H1 (cell line): ENCODE measurements at regions not wholly inside any gene's neighbourhood (a gene's known extent, or its start where the extent isn't known, plus 50 kb on each side); places are given as distances from the start of the nearest gene placed in this dataset.

Experiments used
- CTCF ChIA-PET: fragments of 300-600 bp; sonication (Branson Sonifier 250); formaldehyde crosslinking; loops from one replicate; lab custom pipeline; 2021; ENCODE audit not compliant: partially characterized antibody; lab: Charles Lee
- POLR2A ChIA-PET: fragments of 300-600 bp; sonication (Branson Sonifier 250); formaldehyde crosslinking; loops from one replicate; lab custom pipeline; 2021; ENCODE audit warnings: inconsistent platforms; ENCODE audit not compliant: partially characterized antibody; lab: Charles Lee
- DNase-seq, 2 experiments: peaks; one replicate each; pipeline versions ENCODE4 v3.0.0 to v3.0.0-alpha.2; 2010 to 2022; ENCODE audit warnings: low spot score in 2 of 2, low read depth in 1 of 2, mixed read lengths in 1 of 2
- FAIRE-seq: peaks from 2 replicates; lab custom pipeline; 2011; peaks lifted over from hg19 to GRCh38; lab: Jason Lieb, UNC
- H2AFZ ChIP-seq: 2 replicates; pipeline ENCODE4 v1.8.1; 2012; ENCODE audit warnings: low read length, inconsistent platforms
- H2AK5ac ChIP-seq: 2 replicates; pipeline ENCODE4 v1.6.1; 2013; ENCODE audit warnings: low read depth, low read length
- H2BK120ac ChIP-seq: replicated peaks from 2 replicates; pipeline ENCODE3; 2013; ENCODE audit warnings: low read depth, low read length, inconsistent platforms
- H2BK12ac ChIP-seq: 2 replicates; pipeline ENCODE4 v1.6.1; 2013; ENCODE audit warnings: low read depth, low read length
- H2BK15ac ChIP-seq: 2 replicates; pipeline ENCODE4 v1.6.1; 2013; ENCODE audit warnings: low read length
- H2BK20ac ChIP-seq: 2 replicates; pipeline ENCODE4 v1.6.1; 2013; ENCODE audit warnings: low read length
- H2BK5ac ChIP-seq: 2 replicates; pipeline ENCODE4 v1.6.1; 2013; ENCODE audit warnings: low read depth, low read length
- H3K14ac ChIP-seq: 2 replicates; pipeline ENCODE4 v1.6.1; 2013; ENCODE audit warnings: inconsistent platforms; ENCODE audit not compliant: insufficient read length
- H3K18ac ChIP-seq: 2 replicates; pipeline ENCODE4 v1.6.1; 2013; ENCODE audit warnings: low read length; ENCODE audit errors: extremely low read depth
- H3K23ac ChIP-seq: 2 replicates; pipeline ENCODE4 v1.6.1; 2013; ENCODE audit warnings: inconsistent platforms; ENCODE audit not compliant: insufficient read length
- H3K23me2 ChIP-seq: 2 replicates; pipeline ENCODE4 v1.6.1; 2013; ENCODE audit warnings: low read depth, low read length
- H3K27ac ChIP-seq: 2 replicates; pipeline ENCODE4 v1.6.1; 2011; ENCODE audit warnings: low read depth, low read length, inconsistent platforms
- H3K27me3 ChIP-seq, 4 experiments: replicated peaks in 1 of 4; 1 replicate in 1 of 4; 2 replicates in 3 of 4; pipeline versions ENCODE4 v1.6.1 to v1.8.1; 2011 to 2013; ENCODE audit warnings: low read length in 3 of 4, mild to moderate bottlenecking in 3 of 4, inconsistent platforms in 2 of 4, mixed read lengths in 2 of 4, moderate library complexity in 1 of 4; ENCODE audit not compliant: control insufficient read depth in 3 of 4, insufficient read depth in 3 of 4; ENCODE audit errors: extremely low read depth in 1 of 4
- H3K36me3 ChIP-seq, 4 experiments: 2 replicates each; pipeline versions ENCODE4 v1.6.1 to v1.8.1; 2011 to 2013; ENCODE audit warnings: mild to moderate bottlenecking in 4 of 4, low read length in 3 of 4, moderate library complexity in 2 of 4, control low read depth in 1 of 4, inconsistent platforms in 1 of 4; ENCODE audit not compliant: insufficient read depth in 4 of 4, control insufficient read depth in 2 of 4
- H3K4ac ChIP-seq: replicated peaks from 2 replicates; pipeline ENCODE3; 2013; ENCODE audit warnings: low read length, low read depth, mixed read lengths, inconsistent platforms; ENCODE audit not compliant: insufficient read length
- H3K4me1 ChIP-seq, 4 experiments: replicated peaks in 1 of 4; 1 replicate in 1 of 4; 2 replicates in 3 of 4; pipeline versions ENCODE4 v1.6.1 to v1.8.1; 2011 to 2013; ENCODE audit warnings: low read length in 3 of 4, inconsistent platforms in 2 of 4, mixed read lengths in 1 of 4; ENCODE audit not compliant: insufficient read depth in 4 of 4, control insufficient read depth in 3 of 4
- H3K4me2 ChIP-seq, 2 experiments: 2 replicates each; pipeline versions ENCODE4 v1.6.1 to v1.8.1; 2011 to 2013; ENCODE audit warnings: low read depth in 2 of 2, low read length in 2 of 2, control low read depth in 1 of 2, inconsistent platforms in 1 of 2, mild to moderate bottlenecking in 1 of 2; ENCODE audit not compliant: insufficient read depth in 1 of 2
- H3K4me3 ChIP-seq, 4 experiments: fragments of 200-600, 300-600 bp in 1 of 4; sonication (generic), shearing (Covaris generic), sonication (Bioruptor Twin) in 1 of 4; 2 replicates each; pipeline versions ENCODE4 v1.5.1 to v1.8.1; 2011 to 2016; ENCODE audit warnings: low read length in 4 of 4, low read depth in 3 of 4, control low read depth in 2 of 4, inconsistent platforms in 2 of 4, mild to moderate bottlenecking in 2 of 4, mixed read lengths in 1 of 4, moderate library complexity in 1 of 4; ENCODE audit not compliant: insufficient read depth in 2 of 4; ENCODE audit errors: extremely low read depth in 1 of 4
- H3K56ac ChIP-seq: replicated peaks from 2 replicates; pipeline ENCODE3; 2013; ENCODE audit warnings: low read depth, mild to moderate bottlenecking, mixed read lengths, low read length, inconsistent platforms; ENCODE audit not compliant: insufficient read length
- H3K79me1 ChIP-seq: 2 replicates; pipeline ENCODE4 v1.6.1; 2013; ENCODE audit warnings: low read depth, low read length, control low read depth
- H3K79me2 ChIP-seq, 2 experiments: 2 replicates each; pipeline versions ENCODE4 v1.6.1 to v1.8.1; 2012 to 2013; ENCODE audit warnings: low read length in 2 of 2, mild to moderate bottlenecking in 2 of 2, inconsistent platforms in 1 of 2; ENCODE audit not compliant: insufficient read depth in 2 of 2, control insufficient read depth in 1 of 2
- H3K9ac ChIP-seq, 4 experiments: replicated peaks in 1 of 4; 1 replicate in 1 of 4; 2 replicates in 3 of 4; pipeline versions ENCODE4 v1.6.1 to v1.8.1; 2011 to 2013; ENCODE audit warnings: low read depth in 3 of 4, low read length in 3 of 4, control low read depth in 2 of 4, mild to moderate bottlenecking in 2 of 4, moderate library complexity in 2 of 4, inconsistent platforms in 1 of 4; ENCODE audit errors: extremely low read depth in 1 of 4
- H3K9me3 ChIP-seq, 2 experiments: 2 replicates each; pipeline versions ENCODE4 v1.6.1 to v1.8.1; 2012 to 2013; ENCODE audit warnings: mild to moderate bottlenecking in 2 of 2, moderate library complexity in 2 of 2, control low read depth in 1 of 2, inconsistent platforms in 1 of 2, low read depth in 1 of 2, low read length in 1 of 2, mixed read lengths in 1 of 2; ENCODE audit not compliant: insufficient read depth in 2 of 2
- H4K20me1 ChIP-seq, 2 experiments: replicated peaks in 1 of 2; 2 replicates each; pipeline versions ENCODE3 to v1.8.1; 2011 to 2013; ENCODE audit warnings: inconsistent platforms in 2 of 2, low read length in 2 of 2, mild to moderate bottlenecking in 1 of 2; ENCODE audit not compliant: insufficient read depth in 2 of 2, control insufficient read depth in 1 of 2
- H4K5ac ChIP-seq: 2 replicates; pipeline ENCODE4 v1.6.1; 2013; ENCODE audit warnings: low read length, low read depth, mixed read lengths, inconsistent platforms; ENCODE audit not compliant: insufficient read length
- H4K8ac ChIP-seq: 2 replicates; pipeline ENCODE4 v1.8.0; 2013; ENCODE audit warnings: mild to moderate bottlenecking, moderate library complexity, low read length, inconsistent platforms; ENCODE audit not compliant: insufficient read depth; ENCODE audit errors: extremely low read depth
- H4K91ac ChIP-seq: replicated peaks from 2 replicates; pipeline ENCODE3; 2013; ENCODE audit warnings: low read length, mixed read lengths, inconsistent platforms; ENCODE audit not compliant: insufficient read length
- CHD1 ChIP-seq: IDR thresholded peaks from 2 replicates; pipeline ENCODE4 v1.6.1; 2012; ENCODE audit warnings: low read depth, low read length, improper control_type of control experiment
- CREB1 ChIP-seq: IDR thresholded peaks from 2 replicates; pipeline ENCODE4 v1.6.1; 2012; ENCODE audit warnings: inconsistent platforms
- GABPA ChIP-seq: IDR thresholded peaks from 2 replicates; pipeline ENCODE4 v1.6.1; 2011; ENCODE audit warnings: mild to moderate bottlenecking, low read length, moderate library complexity, borderline replicate concordance; ENCODE audit not compliant: insufficient read depth
- GTF2F1 ChIP-seq: IDR thresholded peaks from 2 replicates; pipeline ENCODE4 v1.6.1; 2012; ENCODE audit warnings: low read depth, low read length, improper control_type of control experiment, borderline replicate concordance
- KDM5A ChIP-seq: fragments of 200-600 bp; IDR thresholded peaks from 2 replicates; pipeline ENCODE4 v1.7.1; 2012; ENCODE audit warnings: mild to moderate bottlenecking, low read length, inconsistent platforms, mixed read lengths
- SP2 ChIP-seq: IDR thresholded peaks from 2 replicates; pipeline ENCODE4 v1.6.1; 2012; ENCODE audit warnings: mild to moderate bottlenecking, low read length, inconsistent platforms
- SP4 ChIP-seq: IDR thresholded peaks from 2 replicates; pipeline ENCODE4 v1.6.1; 2012; ENCODE audit warnings: low read length, inconsistent platforms
- WGBS, 2 experiments: shearing (Covaris generic) in 1 of 2; methylation state at CpG; one replicate each; pipeline versions ENCODE4 v1.1.6 to v1.1.7; 2013 to 2015; ENCODE audit warnings: low lambda C conversion rate in 2 of 2, mixed read lengths in 2 of 2, inconsistent platforms in 1 of 2, low coverage in 1 of 2, missing lambda C conversion rate in 1 of 2; ENCODE audit not compliant: insufficient replicate concordance in 2 of 2, insufficient coverage in 1 of 2, insufficient read length in 1 of 2; ENCODE audit errors: extremely low coverage in 1 of 2, missing lambda C conversion rate in 1 of 2; 5-methylcytosine and 5-hydroxymethylcytosine counted together

- TF ChIP-seq GABPA (no peak), CHD1 (no peak), SP4 (no peak), SP2 (no peak), CREB1 (no peak), KDM5A (no peak), GTF2F1 (no peak)
- Histone ChIP-seq H4K8ac (no peak overlapping the region), H3K23me2 (no peaks in the 10 kb centered on the region), H2BK12ac (no peak overlapping the region), H3K27me3 (no peaks in the 10 kb centered on the region), H2AFZ (no peak overlapping the region), H3K79me2 (no peaks in the 10 kb centered on the region), H3K4ac (no peak overlapping the region), H3K36me3 (no peaks in the 10 kb centered on the region), H2AK5ac (no peak overlapping the region), H3K56ac (no peak overlapping the region), H3K23ac (no peak overlapping the region), H2BK120ac (no peak overlapping the region), H4K20me1 (no peaks in the 10 kb centered on the region), H3K4me3 (no peak overlapping the region), H2BK5ac (no peak overlapping the region), H3K4me2 (no peak overlapping the region), H3K18ac (no peak overlapping the region), H3K9me3 (no peaks in the 10 kb centered on the region), H3K79me1 (no peaks in the 10 kb centered on the region), H3K4me1 (no peaks in the 10 kb centered on the region), H2BK20ac (no peak overlapping the region), H4K5ac (no peak overlapping the region), H4K91ac (no peak overlapping the region), H3K27ac (no peak overlapping the region), H3K14ac (no peak overlapping the region), H3K9ac (no peak overlapping the region), H2BK15ac (no peak overlapping the region)
- POLR2A ChIA-PET: no interaction called here
- 89% methylated on average over 3 of the region's 3 CpGs; no CpG with 5 or more reads in 1 of the 2 experiments for WGBS, 2 experiments
- CTCF ChIA-PET: no interaction called here
- no peak for FAIRE-seq
- no peak for DNase-seq
Observed at GRCh38 chr14:25955772-25956171, 642.1 kb downstream of the NOVA1 start.
